ENCODE measurements at regions not wholly inside any gene's neighbourhood (a gene's known extent, or its start where the extent isn't known, plus 50 kb on each side); places are given as distances from the start of the nearest gene placed in this dataset.

DNA sequence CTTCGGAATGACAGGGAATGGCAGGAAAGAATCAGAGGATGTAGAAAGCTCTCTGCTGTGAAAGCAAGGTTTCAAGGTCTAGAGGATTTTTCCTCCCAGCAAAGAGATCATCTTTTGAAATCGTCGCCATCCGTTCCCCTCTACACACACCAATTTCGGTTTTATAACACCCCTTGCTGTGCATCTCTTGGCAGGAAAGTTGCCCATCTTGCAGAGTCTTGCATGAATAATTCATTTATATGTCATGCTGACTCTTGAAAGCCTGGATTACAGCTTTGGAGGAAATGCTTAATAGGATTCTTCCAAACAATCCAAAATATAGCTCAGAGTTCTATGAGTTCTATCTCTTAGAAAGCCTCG is 262.7 kb downstream of the CHL1 start:
- H3K4me3 ChIP-seq (ENCODE audit: low read depth in 2 of 2, low read length in 2 of 2): no peak overlapping the region
- no peak overlapping the region for H3K27ac ChIP-seq (ENCODE audit: low read length)
- in situ Hi-C loops (cut with HindIII; ENCODE audit: low pct_unique_long_range_greater_than_20kb, low sequenced_read_pairs): no loop called here
- DNase-seq (ENCODE audit: low read depth, low spot score) (no peak), ATAC-seq (no peak)
- H3K27me3 ChIP-seq (ENCODE audit: control insufficient read depth, insufficient read depth, low read length): no peaks in the 10 kb centered on the region
- intact Hi-C loops (cut with micrococcal nuclease; ENCODE audit: unreplicated experiment): no loop called here
- ChIA-PET POLR2A (no interaction called here), CTCF (no interaction called here)
- H3K4me1 ChIP-seq (ENCODE audit: control insufficient read depth, insufficient read depth, low read length): no peaks in the 10 kb centered on the region
- no peaks in the 10 kb centered on the region for H3K9me3 ChIP-seq (ENCODE audit: control insufficient read depth, insufficient read depth, low read depth, low read length)
- TF ChIP-seq TCF7L2 (IDR thresholded peaks at IDR 0.05; ENCODE audit: low read depth, low read length) (no peak), REST (IDR thresholded peaks at IDR 0.05; ENCODE audit: insufficient read depth in 1 of 2, low read depth in 2 of 2, low read length in 1 of 2) (no peak), POLR2AphosphoS5 (IDR thresholded peaks at IDR 0.05; ENCODE audit: low read depth, low read length) (no peak), SIN3A (IDR thresholded peaks at IDR 0.05; ENCODE audit: borderline replicate concordance, insufficient read depth, low read depth, low read length) (no peak)
- TF ChIP-seq, protein P1, sequence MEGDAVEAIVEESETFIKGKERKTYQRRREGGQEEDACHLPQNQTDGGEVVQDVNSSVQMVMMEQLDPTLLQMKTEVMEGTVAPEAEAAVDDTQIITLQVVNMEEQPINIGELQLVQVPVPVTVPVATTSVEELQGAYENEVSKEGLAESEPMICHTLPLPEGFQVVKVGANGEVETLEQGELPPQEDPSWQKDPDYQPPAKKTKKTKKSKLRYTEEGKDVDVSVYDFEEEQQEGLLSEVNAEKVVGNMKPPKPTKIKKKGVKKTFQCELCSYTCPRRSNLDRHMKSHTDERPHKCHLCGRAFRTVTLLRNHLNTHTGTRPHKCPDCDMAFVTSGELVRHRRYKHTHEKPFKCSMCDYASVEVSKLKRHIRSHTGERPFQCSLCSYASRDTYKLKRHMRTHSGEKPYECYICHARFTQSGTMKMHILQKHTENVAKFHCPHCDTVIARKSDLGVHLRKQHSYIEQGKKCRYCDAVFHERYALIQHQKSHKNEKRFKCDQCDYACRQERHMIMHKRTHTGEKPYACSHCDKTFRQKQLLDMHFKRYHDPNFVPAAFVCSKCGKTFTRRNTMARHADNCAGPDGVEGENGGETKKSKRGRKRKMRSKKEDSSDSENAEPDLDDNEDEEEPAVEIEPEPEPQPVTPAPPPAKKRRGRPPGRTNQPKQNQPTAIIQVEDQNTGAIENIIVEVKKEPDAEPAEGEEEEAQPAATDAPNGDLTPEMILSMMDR (IDR thresholded peaks at IDR 0.05): no peak
- H3K36me3 ChIP-seq (ENCODE audit: control insufficient read depth, insufficient read depth, low read length): no peaks in the 10 kb centered on the region
- no TSS peak for BruUV-seq (replicated peaks)

- H3K36me3 ChIP-seq (ENCODE audit: control insufficient read depth, insufficient read depth, low read length): no peaks in the 10 kb centered on the region
- intact Hi-C loops (cut with micrococcal nuclease; ENCODE audit: unreplicated experiment) (no loop called here), in situ Hi-C loops (cut with HindIII; ENCODE audit: low pct_unique_long_range_greater_than_20kb, low sequenced_read_pairs) (no loop called here)
- no peaks in the 10 kb centered on the region for H3K27me3 ChIP-seq (ENCODE audit: control insufficient read depth, insufficient read depth, low read length)
- no peaks in the 10 kb centered on the region for H3K4me1 ChIP-seq (ENCODE audit: control insufficient read depth, insufficient read depth, low read length)
- H3K27ac ChIP-seq (ENCODE audit: low read length): no peak overlapping the region
- no TSS peak for BruUV-seq (replicated peaks)
- ChIA-PET CTCF (no interaction called here), POLR2A (no interaction called here)
- H3K4me3 ChIP-seq (ENCODE audit: low read depth in 2 of 2, low read length in 2 of 2): no peak overlapping the region
- ATAC-seq (no peak), DNase-seq (ENCODE audit: low read depth, low spot score) (no peak)
- H3K9me3 ChIP-seq (ENCODE audit: control insufficient read depth, insufficient read depth, low read depth, low read length): no peaks in the 10 kb centered on the region
- no peak for TF ChIP-seq REST (IDR thresholded peaks at IDR 0.05; ENCODE audit: insufficient read depth in 1 of 2, low read depth in 2 of 2, low read length in 1 of 2)
- no peak for TF ChIP-seq TCF7L2 (IDR thresholded peaks at IDR 0.05; ENCODE audit: low read depth, low read length)
These were observed 264.4 kb downstream of the CHL1 start for GRCh38 chr3:461006-461405.
